H1 (cell line): ENCODE measurements at regions not wholly inside any gene's neighbourhood (a gene's known extent, or its start where the extent isn't known, plus 50 kb on each side); places are given as distances from the start of the nearest gene placed in this dataset.

Experiments
- CTCF ChIA-PET: fragments of 300-600 bp; sonication (Branson Sonifier 250); formaldehyde crosslinking; loops from one replicate; lab custom pipeline; 2021; ENCODE audit not compliant: partially characterized antibody; lab: Charles Lee
- POLR2A ChIA-PET: fragments of 300-600 bp; sonication (Branson Sonifier 250); formaldehyde crosslinking; loops from one replicate; lab custom pipeline; 2021; ENCODE audit warnings: inconsistent platforms; ENCODE audit not compliant: partially characterized antibody; lab: Charles Lee
- DNase-seq, 2 experiments: peaks; one replicate each; pipeline versions ENCODE4 v3.0.0 to v3.0.0-alpha.2; 2010 to 2022; ENCODE audit warnings: low spot score in 2 of 2, low read depth in 1 of 2, mixed read lengths in 1 of 2
- FAIRE-seq: peaks from 2 replicates; lab custom pipeline; 2011; peaks lifted over from hg19 to GRCh38; lab: Jason Lieb, UNC
- H2AFZ ChIP-seq: 2 replicates; pipeline ENCODE4 v1.8.1; 2012; ENCODE audit warnings: low read length, inconsistent platforms
- H2AK5ac ChIP-seq: 2 replicates; pipeline ENCODE4 v1.6.1; 2013; ENCODE audit warnings: low read depth, low read length
- H2BK120ac ChIP-seq: replicated peaks from 2 replicates; pipeline ENCODE3; 2013; ENCODE audit warnings: low read depth, low read length, inconsistent platforms
- H2BK12ac ChIP-seq: 2 replicates; pipeline ENCODE4 v1.6.1; 2013; ENCODE audit warnings: low read depth, low read length
- H2BK15ac ChIP-seq: 2 replicates; pipeline ENCODE4 v1.6.1; 2013; ENCODE audit warnings: low read length
- H2BK20ac ChIP-seq: 2 replicates; pipeline ENCODE4 v1.6.1; 2013; ENCODE audit warnings: low read length
- H2BK5ac ChIP-seq: 2 replicates; pipeline ENCODE4 v1.6.1; 2013; ENCODE audit warnings: low read depth, low read length
- H3K14ac ChIP-seq: 2 replicates; pipeline ENCODE4 v1.6.1; 2013; ENCODE audit warnings: inconsistent platforms; ENCODE audit not compliant: insufficient read length
- H3K18ac ChIP-seq: 2 replicates; pipeline ENCODE4 v1.6.1; 2013; ENCODE audit warnings: low read length; ENCODE audit errors: extremely low read depth
- H3K23ac ChIP-seq: 2 replicates; pipeline ENCODE4 v1.6.1; 2013; ENCODE audit warnings: inconsistent platforms; ENCODE audit not compliant: insufficient read length
- H3K23me2 ChIP-seq: 2 replicates; pipeline ENCODE4 v1.6.1; 2013; ENCODE audit warnings: low read depth, low read length
- H3K27ac ChIP-seq: 2 replicates; pipeline ENCODE4 v1.6.1; 2011; ENCODE audit warnings: low read depth, low read length, inconsistent platforms
- H3K27me3 ChIP-seq, 4 experiments: replicated peaks in 1 of 4; 1 replicate in 1 of 4; 2 replicates in 3 of 4; pipeline versions ENCODE4 v1.6.1 to v1.8.1; 2011 to 2013; ENCODE audit warnings: low read length in 3 of 4, mild to moderate bottlenecking in 3 of 4, inconsistent platforms in 2 of 4, mixed read lengths in 2 of 4, moderate library complexity in 1 of 4; ENCODE audit not compliant: control insufficient read depth in 3 of 4, insufficient read depth in 3 of 4; ENCODE audit errors: extremely low read depth in 1 of 4
- H3K36me3 ChIP-seq, 4 experiments: 2 replicates each; pipeline versions ENCODE4 v1.6.1 to v1.8.1; 2011 to 2013; ENCODE audit warnings: mild to moderate bottlenecking in 4 of 4, low read length in 3 of 4, moderate library complexity in 2 of 4, control low read depth in 1 of 4, inconsistent platforms in 1 of 4; ENCODE audit not compliant: insufficient read depth in 4 of 4, control insufficient read depth in 2 of 4
- H3K4ac ChIP-seq: replicated peaks from 2 replicates; pipeline ENCODE3; 2013; ENCODE audit warnings: low read length, low read depth, mixed read lengths, inconsistent platforms; ENCODE audit not compliant: insufficient read length
- H3K4me1 ChIP-seq, 4 experiments: replicated peaks in 1 of 4; 1 replicate in 1 of 4; 2 replicates in 3 of 4; pipeline versions ENCODE4 v1.6.1 to v1.8.1; 2011 to 2013; ENCODE audit warnings: low read length in 3 of 4, inconsistent platforms in 2 of 4, mixed read lengths in 1 of 4; ENCODE audit not compliant: insufficient read depth in 4 of 4, control insufficient read depth in 3 of 4
- H3K4me2 ChIP-seq, 2 experiments: 2 replicates each; pipeline versions ENCODE4 v1.6.1 to v1.8.1; 2011 to 2013; ENCODE audit warnings: low read depth in 2 of 2, low read length in 2 of 2, control low read depth in 1 of 2, inconsistent platforms in 1 of 2, mild to moderate bottlenecking in 1 of 2; ENCODE audit not compliant: insufficient read depth in 1 of 2
- H3K4me3 ChIP-seq, 4 experiments: fragments of 200-600, 300-600 bp in 1 of 4; sonication (generic), shearing (Covaris generic), sonication (Bioruptor Twin) in 1 of 4; 2 replicates each; pipeline versions ENCODE4 v1.5.1 to v1.8.1; 2011 to 2016; ENCODE audit warnings: low read length in 4 of 4, low read depth in 3 of 4, control low read depth in 2 of 4, inconsistent platforms in 2 of 4, mild to moderate bottlenecking in 2 of 4, mixed read lengths in 1 of 4, moderate library complexity in 1 of 4; ENCODE audit not compliant: insufficient read depth in 2 of 4; ENCODE audit errors: extremely low read depth in 1 of 4
- H3K56ac ChIP-seq: replicated peaks from 2 replicates; pipeline ENCODE3; 2013; ENCODE audit warnings: low read depth, mild to moderate bottlenecking, mixed read lengths, low read length, inconsistent platforms; ENCODE audit not compliant: insufficient read length
- H3K79me1 ChIP-seq: 2 replicates; pipeline ENCODE4 v1.6.1; 2013; ENCODE audit warnings: low read depth, low read length, control low read depth
- H3K79me2 ChIP-seq, 2 experiments: 2 replicates each; pipeline versions ENCODE4 v1.6.1 to v1.8.1; 2012 to 2013; ENCODE audit warnings: low read length in 2 of 2, mild to moderate bottlenecking in 2 of 2, inconsistent platforms in 1 of 2; ENCODE audit not compliant: insufficient read depth in 2 of 2, control insufficient read depth in 1 of 2
- H3K9ac ChIP-seq, 4 experiments: replicated peaks in 1 of 4; 1 replicate in 1 of 4; 2 replicates in 3 of 4; pipeline versions ENCODE4 v1.6.1 to v1.8.1; 2011 to 2013; ENCODE audit warnings: low read depth in 3 of 4, low read length in 3 of 4, control low read depth in 2 of 4, mild to moderate bottlenecking in 2 of 4, moderate library complexity in 2 of 4, inconsistent platforms in 1 of 4; ENCODE audit errors: extremely low read depth in 1 of 4
- H3K9me3 ChIP-seq, 2 experiments: 2 replicates each; pipeline versions ENCODE4 v1.6.1 to v1.8.1; 2012 to 2013; ENCODE audit warnings: mild to moderate bottlenecking in 2 of 2, moderate library complexity in 2 of 2, control low read depth in 1 of 2, inconsistent platforms in 1 of 2, low read depth in 1 of 2, low read length in 1 of 2, mixed read lengths in 1 of 2; ENCODE audit not compliant: insufficient read depth in 2 of 2
- H4K20me1 ChIP-seq, 2 experiments: replicated peaks in 1 of 2; 2 replicates each; pipeline versions ENCODE3 to v1.8.1; 2011 to 2013; ENCODE audit warnings: inconsistent platforms in 2 of 2, low read length in 2 of 2, mild to moderate bottlenecking in 1 of 2; ENCODE audit not compliant: insufficient read depth in 2 of 2, control insufficient read depth in 1 of 2
- H4K5ac ChIP-seq: 2 replicates; pipeline ENCODE4 v1.6.1; 2013; ENCODE audit warnings: low read length, low read depth, mixed read lengths, inconsistent platforms; ENCODE audit not compliant: insufficient read length
- H4K8ac ChIP-seq: 2 replicates; pipeline ENCODE4 v1.8.0; 2013; ENCODE audit warnings: mild to moderate bottlenecking, moderate library complexity, low read length, inconsistent platforms; ENCODE audit not compliant: insufficient read depth; ENCODE audit errors: extremely low read depth
- H4K91ac ChIP-seq: replicated peaks from 2 replicates; pipeline ENCODE3; 2013; ENCODE audit warnings: low read length, mixed read lengths, inconsistent platforms; ENCODE audit not compliant: insufficient read length
- JUN ChIP-seq: IDR thresholded peaks from 2 replicates; pipeline ENCODE4 v1.6.1; 2011; ENCODE audit warnings: low read depth, mild to moderate bottlenecking, improper control_type of control experiment, low read length
- NANOG ChIP-seq: IDR thresholded peaks from 2 replicates; pipeline ENCODE4 v1.6.1; 2011; ENCODE audit warnings: low read length, low read depth, mild to moderate bottlenecking, inconsistent platforms; ENCODE audit not compliant: insufficient read depth, poor library complexity, severe bottlenecking
- RAD21 ChIP-seq, 2 experiments: IDR thresholded peaks in 1 of 2; conservative IDR thresholded peaks in 1 of 2; 2 replicates each; pipeline ENCODE4 v1.6.1; 2011; ENCODE audit warnings: low read depth in 2 of 2, low read length in 2 of 2, improper control_type of control experiment in 1 of 2, inconsistent platforms in 1 of 2, mild to moderate bottlenecking in 1 of 2, moderate library complexity in 1 of 2
- WGBS, 2 experiments: shearing (Covaris generic) in 1 of 2; methylation state at CpG; one replicate each; pipeline versions ENCODE4 v1.1.6 to v1.1.7; 2013 to 2015; ENCODE audit warnings: low lambda C conversion rate in 2 of 2, mixed read lengths in 2 of 2, inconsistent platforms in 1 of 2, low coverage in 1 of 2, missing lambda C conversion rate in 1 of 2; ENCODE audit not compliant: insufficient replicate concordance in 2 of 2, insufficient coverage in 1 of 2, insufficient read length in 1 of 2; ENCODE audit errors: extremely low coverage in 1 of 2, missing lambda C conversion rate in 1 of 2; 5-methylcytosine and 5-hydroxymethylcytosine counted together

- Histone ChIP-seq H3K36me3 (no peaks in the 10 kb centered on the region), H2AFZ (no peak overlapping the region), H4K20me1 (no peaks in the 10 kb centered on the region), H2AK5ac (no peak overlapping the region), H3K14ac (no peak overlapping the region), H4K5ac (no peak overlapping the region), H3K4me1 (0 out of 7 replicates have a peak, but pooled peaks cover 0 to 4% (median 0%) of the 10 kb centered on the region in 4 experiments), H4K8ac (no peak overlapping the region), H3K4me2 (no peak overlapping the region), H3K27me3 (no peaks in the 10 kb centered on the region), H3K4me3 (no peak overlapping the region), H3K27ac (no peak overlapping the region), H2BK5ac (no peak overlapping the region), H3K79me2 (no peaks in the 10 kb centered on the region), H3K56ac (no peak overlapping the region), H3K9me3 (no peaks in the 10 kb centered on the region), H3K79me1 (no peaks in the 10 kb centered on the region), H2BK12ac (no peak overlapping the region), H3K9ac (no peak overlapping the region), H3K23me2 (no peaks in the 10 kb centered on the region; the same call in 1 of the 2 replicates), H4K91ac (no peak overlapping the region), H2BK15ac (no peak overlapping the region), H2BK20ac (no peak overlapping the region), H3K23ac (no peak overlapping the region), H2BK120ac (no peak overlapping the region), H3K4ac (no peak overlapping the region), H3K18ac (no peak overlapping the region)
- no peak for DNase-seq
- no peak for TF ChIP-seq NANOG
- no peak for TF ChIP-seq RAD21 (IDR thresholded peaks at IDR 0.05 in 1 of 2, conservative IDR thresholded peaks at IDR 0.05 in 1 of 2; ENCODE audit: low read depth in 2 of 2, low read length in 2 of 2)
- no peak for TF ChIP-seq JUN
- WGBS, 2 experiments: 55% methylated on average over 6 of the region's 6 CpGs; no CpG with 5 or more reads in 1 of the 2 experiments
- FAIRE-seq: no peak
- POLR2A ChIA-PET: no interaction called here
- CTCF ChIA-PET: no interaction called here
Measured at GRCh38 chr12:45634273-45634917, 95.1 kb upstream of the ARID2 start.
